GM23248 (cell line): ENCODE measurements at regions not wholly inside any gene's neighbourhood (a gene's known extent, or its start where the extent isn't known, plus 50 kb on each side); places are given as distances from the start of the nearest gene placed in this dataset.

Experiments used
- EZH2 ChIP-seq: fragments of 200-600 bp; sonication (generic); IDR thresholded peaks from 2 replicates; pipeline ENCODE4 v1.6.1; 2018; ENCODE audit warnings: antibody characterized with exemption, mild to moderate bottlenecking; ENCODE audit not compliant: insufficient read depth, poor library complexity, severe bottlenecking
- EZH2phosphoT487 ChIP-seq: fragments of 200-600 bp; sonication (generic); IDR thresholded peaks from 2 replicates; pipeline ENCODE4 v1.6.1; 2018; ENCODE audit warnings: antibody characterized with exemption, moderate library complexity, mild to moderate bottlenecking, low read depth; ENCODE audit not compliant: insufficient read depth

- TF ChIP-seq EZH2phosphoT487: no peak
- no peak for TF ChIP-seq EZH2
Observed at GRCh38 chrX:74160358-74160757, 143.6 kb upstream of the ZCCHC13 start.
